Stimulated activated naive CD8-positive, alpha-beta T cell treated with anti-CD3 and anti-CD28 coated beads, Interleukin-15, amount 100 ng/mL, for 72 hours (primary cell): ENCODE measurements at regions not wholly inside any gene's neighbourhood (a gene's known extent, or its start where the extent isn't known, plus 50 kb on each side); places are given as distances from the start of the nearest gene placed in this dataset.
"Not testable (repeated sequence)": the region's sequence is repeated elsewhere in the genome, so short reads cannot be mapped to it uniquely, and the experiment has no call there.

Experiments used
- ATAC-seq: fragments of 150-1000 bp; cut with Tn5 transposase; 2 replicates; pipeline ENCODE4 v1.10.0; 2021; ENCODE audit warnings: mild to moderate bottlenecking, moderate library complexity
- DNase-seq, 2 donors: peaks; one replicate each; pipeline ENCODE4 v3.0.0; 2021 to 2022
- H3K27ac Mint-ChIP-seq, 2 donors: one replicate each; pipeline ENCODE4 v1.8.0; 2022; ENCODE audit warnings: mild to moderate bottlenecking in 2 of 2, mixed read lengths in 2 of 2, moderate library complexity in 2 of 2
- H3K27me3 Mint-ChIP-seq: one replicate; pipeline ENCODE4 v1.8.0; 2022; ENCODE audit warnings: mixed read lengths
- H3K4me1 Mint-ChIP-seq: one replicate; pipeline ENCODE4 v1.8.0; 2022; ENCODE audit warnings: mild to moderate bottlenecking, mixed read lengths
- H3K4me3 Mint-ChIP-seq, 2 donors: one replicate each; pipeline ENCODE4 v1.8.0; 2022; ENCODE audit warnings: mild to moderate bottlenecking in 2 of 2, mixed read lengths in 2 of 2, moderate library complexity in 1 of 2
- H3K9me3 Mint-ChIP-seq, 2 donors: one replicate each; pipeline ENCODE4 v1.8.0; 2022; ENCODE audit warnings: mixed read lengths in 2 of 2

DNA sequence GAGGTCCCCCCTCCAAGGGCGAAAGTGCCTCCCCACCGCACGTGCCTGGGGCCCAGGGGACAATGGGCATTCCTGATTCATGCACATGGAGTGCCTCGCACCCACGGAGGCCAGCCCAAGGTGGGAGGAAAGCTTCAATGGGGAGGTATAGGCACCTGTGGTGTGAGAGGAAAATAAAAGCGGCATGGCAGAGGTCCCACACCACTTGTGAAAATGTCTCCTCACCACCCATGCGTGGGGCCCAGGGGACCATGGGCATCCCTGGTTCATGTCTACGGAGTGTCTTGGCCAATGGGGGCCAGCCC is 384.7 kb downstream of the ALG10 start:
- Mint-ChIP-seq H3K9me3 (peaks cover 20 to 73% of the 10 kb centered on the region in 2 donors), H3K4me3 (no peak overlapping the region), H3K27me3 (no peaks in the 10 kb centered on the region), H3K27ac (no peak overlapping the region), H3K4me1 (no peaks in the 10 kb centered on the region)
- ATAC-seq (no peak), DNase-seq (no peak)

DNA sequence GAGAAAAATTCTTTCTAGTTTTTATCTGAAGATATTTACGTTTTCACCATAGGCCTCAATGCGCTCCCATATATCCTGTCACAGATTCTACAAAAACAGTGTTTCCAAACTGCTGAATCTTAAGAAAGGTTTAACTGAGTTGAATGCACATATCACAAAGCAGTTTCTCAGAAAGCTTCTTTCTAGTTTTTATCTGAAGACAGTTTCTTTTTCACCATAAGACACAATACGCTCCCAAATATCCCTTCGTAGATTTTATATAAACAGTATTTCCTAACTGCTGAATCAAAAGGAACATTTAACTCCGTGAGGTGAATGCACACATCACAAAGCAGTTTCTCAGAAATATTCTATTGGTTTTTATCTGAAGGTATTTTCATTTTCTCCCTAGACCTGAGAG is 385.5 kb downstream of the ALG10 start:
- no peaks in the 10 kb centered on the region for H3K4me1 Mint-ChIP-seq
- no peak for DNase-seq
- H3K27me3 Mint-ChIP-seq, result no peaks in the 10 kb centered on the region
- H3K9me3 Mint-ChIP-seq, result peaks cover 13 to 66% of the 10 kb centered on the region in 2 donors
- H3K4me3 Mint-ChIP-seq, result no peak overlapping the region
- H3K27ac Mint-ChIP-seq, result no peak overlapping the region
- ATAC-seq, result no peak

DNA sequence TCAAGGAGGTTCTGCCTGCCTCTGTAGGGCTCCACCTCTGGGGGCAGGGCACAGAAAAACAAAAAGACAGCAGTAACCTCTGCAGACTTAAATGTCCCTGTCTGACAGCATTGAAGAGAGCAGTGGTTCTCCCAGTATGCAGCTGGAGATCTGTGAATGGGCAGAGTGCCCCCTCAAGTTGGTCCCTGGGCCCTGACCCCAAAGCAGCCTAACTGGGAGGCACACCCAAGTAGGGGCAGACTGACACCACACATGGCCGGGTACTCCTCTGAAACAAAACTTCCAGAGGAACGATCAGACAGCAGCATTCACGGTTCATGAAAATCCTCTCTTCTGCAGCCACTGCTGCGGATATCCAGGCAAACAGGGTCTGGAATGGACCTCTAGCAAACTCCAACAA is 409.2 kb downstream of the ALG10 start:
- not testable (repeated sequence) for H3K4me1 Mint-ChIP-seq, H3K4me3 Mint-ChIP-seq, DNase-seq, ATAC-seq, H3K27ac Mint-ChIP-seq, H3K27me3 Mint-ChIP-seq
- peaks cover 14 to 39% of the 10 kb centered on the region in 2 donors for H3K9me3 Mint-ChIP-seq
